ENCODE measurements at regions not wholly inside any gene's neighbourhood (a gene's known extent, or its start where the extent isn't known, plus 50 kb on each side); places are given as distances from the start of the nearest gene placed in this dataset.

- intact Hi-C loops (cut with DNase I), result no loop called here
- TF ChIP-seq, protein P1, sequence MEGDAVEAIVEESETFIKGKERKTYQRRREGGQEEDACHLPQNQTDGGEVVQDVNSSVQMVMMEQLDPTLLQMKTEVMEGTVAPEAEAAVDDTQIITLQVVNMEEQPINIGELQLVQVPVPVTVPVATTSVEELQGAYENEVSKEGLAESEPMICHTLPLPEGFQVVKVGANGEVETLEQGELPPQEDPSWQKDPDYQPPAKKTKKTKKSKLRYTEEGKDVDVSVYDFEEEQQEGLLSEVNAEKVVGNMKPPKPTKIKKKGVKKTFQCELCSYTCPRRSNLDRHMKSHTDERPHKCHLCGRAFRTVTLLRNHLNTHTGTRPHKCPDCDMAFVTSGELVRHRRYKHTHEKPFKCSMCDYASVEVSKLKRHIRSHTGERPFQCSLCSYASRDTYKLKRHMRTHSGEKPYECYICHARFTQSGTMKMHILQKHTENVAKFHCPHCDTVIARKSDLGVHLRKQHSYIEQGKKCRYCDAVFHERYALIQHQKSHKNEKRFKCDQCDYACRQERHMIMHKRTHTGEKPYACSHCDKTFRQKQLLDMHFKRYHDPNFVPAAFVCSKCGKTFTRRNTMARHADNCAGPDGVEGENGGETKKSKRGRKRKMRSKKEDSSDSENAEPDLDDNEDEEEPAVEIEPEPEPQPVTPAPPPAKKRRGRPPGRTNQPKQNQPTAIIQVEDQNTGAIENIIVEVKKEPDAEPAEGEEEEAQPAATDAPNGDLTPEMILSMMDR (IDR thresholded peaks at IDR 0.05), result no peak
- TF ChIP-seq POLR2A (IDR thresholded peaks at IDR 0.05), result no peak
- Histone ChIP-seq H3K27ac (no peak overlapping the region), H3K4me1 (no peaks in the 10 kb centered on the region), H3K4me3 (no peak overlapping the region), H3K9me3 (no peaks in the 10 kb centered on the region), H3K27me3 (no peaks in the 10 kb centered on the region), H3K36me3 (no peaks in the 10 kb centered on the region)
- DNase-seq, result no peak
- WGBS (ENCODE audit: insufficient coverage, low coverage, low lambda C conversion rate, missing lambda C conversion rate), result 35% methylated on average over 2 of the region's 2 CpGs
- ATAC-seq, result no peak
These were observed 93.9 kb upstream of the DCN start for GRCh38 chr12:91276509-91276908.

GRCh38 chr12:91275321-91275720 lies 92.7 kb upstream of the DCN start:
- no peak for ATAC-seq
- Histone ChIP-seq H3K4me3 (no peak overlapping the region), H3K36me3 (no peaks in the 10 kb centered on the region), H3K27ac (no peak overlapping the region), H3K4me1 (no peaks in the 10 kb centered on the region), H3K27me3 (no peaks in the 10 kb centered on the region), H3K9me3 (no peaks in the 10 kb centered on the region)
- 17% methylated on average over 1 of the region's 1 CpG for WGBS (ENCODE audit: insufficient coverage, low coverage, low lambda C conversion rate, missing lambda C conversion rate)
- intact Hi-C loops (cut with DNase I), result no loop called here
- TF ChIP-seq POLR2A (IDR thresholded peaks at IDR 0.05), result no peak
- TF ChIP-seq, protein P1 (IDR thresholded peaks at IDR 0.05), result no peak
- DNase-seq, result no peak

GRCh38 chr12:91274916-91275315 lies 92.3 kb upstream of the DCN start:
- intact Hi-C loops (cut with DNase I), result no loop called here
- no peaks in the 10 kb centered on the region for H3K9me3 ChIP-seq
- ATAC-seq (peak in 1 of 4 donors; percentile 24), DNase-seq (no peak)
- WGBS (ENCODE audit: insufficient coverage, low coverage, low lambda C conversion rate, missing lambda C conversion rate), result 5% methylated on average over 1 of the region's 1 CpG
- no peak overlapping the region for H3K4me3 ChIP-seq
- no peak overlapping the region for H3K27ac ChIP-seq
- no peaks in the 10 kb centered on the region for H3K27me3 ChIP-seq
- TF ChIP-seq, protein P1 (IDR thresholded peaks at IDR 0.05), result no peak
- TF ChIP-seq POLR2A (IDR thresholded peaks at IDR 0.05), result no peak
- no peaks in the 10 kb centered on the region for H3K36me3 ChIP-seq
- no peaks in the 10 kb centered on the region for H3K4me1 ChIP-seq

GRCh38 chr12:91273560-91273959 lies 90.9 kb upstream of the DCN start:
- no peak overlapping the region for H3K4me3 ChIP-seq
- no peak for ATAC-seq
- no peak for DNase-seq
- H3K4me1 ChIP-seq, result no peaks in the 10 kb centered on the region
- H3K9me3 ChIP-seq, result no peaks in the 10 kb centered on the region
- TF ChIP-seq, protein P1 (IDR thresholded peaks at IDR 0.05), result no peak
- no peak for TF ChIP-seq POLR2A (IDR thresholded peaks at IDR 0.05)
- intact Hi-C loops (cut with DNase I), result no loop called here
- H3K27me3 ChIP-seq, result no peaks in the 10 kb centered on the region
- peak overlapping the region in 2 of 3 donors; percentile 21 to 42 for H3K27ac ChIP-seq
- no peaks in the 10 kb centered on the region for H3K36me3 ChIP-seq
- WGBS (ENCODE audit: insufficient coverage, low coverage, low lambda C conversion rate, missing lambda C conversion rate), result 48% methylated on average over 5 of the region's 5 CpGs

- Histone ChIP-seq H3K27me3 (no peaks in the 10 kb centered on the region), H3K4me1 (no peaks in the 10 kb centered on the region), H3K9me3 (no peaks in the 10 kb centered on the region), H3K36me3 (no peaks in the 10 kb centered on the region), H3K27ac (no peak overlapping the region), H3K4me3 (no peak overlapping the region)
- intact Hi-C loops (cut with DNase I), result no loop called here
- TF ChIP-seq, protein P1 (IDR thresholded peaks at IDR 0.05), result no peak
- TF ChIP-seq POLR2A (IDR thresholded peaks at IDR 0.05), result no peak
- no peak for DNase-seq
- 43% methylated on average over 4 of the region's 4 CpGs for WGBS (ENCODE audit: insufficient coverage, low coverage, low lambda C conversion rate, missing lambda C conversion rate)
- ATAC-seq, result peak in 2 of 4 donors; percentile 35 to 59
These were observed 89.9 kb upstream of the DCN start for GRCh38 chr12:91272461-91273063.

Data from right lobe of liver (tissue), 6 donors.